ENCODE measurements at regions not wholly inside any gene's neighbourhood (a gene's known extent, or its start where the extent isn't known, plus 50 kb on each side); places are given as distances from the start of the nearest gene placed in this dataset.

DNA sequence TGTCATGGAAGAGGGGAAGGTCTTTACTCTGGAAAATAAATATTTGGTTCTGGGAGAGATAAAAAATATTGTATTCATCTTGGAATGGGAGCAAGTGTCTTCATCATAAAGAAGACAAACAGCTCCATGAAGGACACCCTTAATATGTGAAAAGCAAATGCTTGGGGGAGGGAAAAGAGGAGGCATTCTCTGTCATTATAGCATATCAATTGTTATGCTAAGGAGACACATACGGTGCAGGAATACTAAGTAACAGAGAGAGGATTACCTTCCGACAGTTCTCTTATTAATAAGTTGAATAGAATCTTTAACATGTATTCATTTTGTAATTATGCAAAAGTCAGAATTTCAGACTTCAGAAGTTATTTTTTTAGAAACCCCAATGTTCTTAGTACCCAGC lies 634.4 kb downstream of the UTRN start:
- TF ChIP-seq, protein P1, sequence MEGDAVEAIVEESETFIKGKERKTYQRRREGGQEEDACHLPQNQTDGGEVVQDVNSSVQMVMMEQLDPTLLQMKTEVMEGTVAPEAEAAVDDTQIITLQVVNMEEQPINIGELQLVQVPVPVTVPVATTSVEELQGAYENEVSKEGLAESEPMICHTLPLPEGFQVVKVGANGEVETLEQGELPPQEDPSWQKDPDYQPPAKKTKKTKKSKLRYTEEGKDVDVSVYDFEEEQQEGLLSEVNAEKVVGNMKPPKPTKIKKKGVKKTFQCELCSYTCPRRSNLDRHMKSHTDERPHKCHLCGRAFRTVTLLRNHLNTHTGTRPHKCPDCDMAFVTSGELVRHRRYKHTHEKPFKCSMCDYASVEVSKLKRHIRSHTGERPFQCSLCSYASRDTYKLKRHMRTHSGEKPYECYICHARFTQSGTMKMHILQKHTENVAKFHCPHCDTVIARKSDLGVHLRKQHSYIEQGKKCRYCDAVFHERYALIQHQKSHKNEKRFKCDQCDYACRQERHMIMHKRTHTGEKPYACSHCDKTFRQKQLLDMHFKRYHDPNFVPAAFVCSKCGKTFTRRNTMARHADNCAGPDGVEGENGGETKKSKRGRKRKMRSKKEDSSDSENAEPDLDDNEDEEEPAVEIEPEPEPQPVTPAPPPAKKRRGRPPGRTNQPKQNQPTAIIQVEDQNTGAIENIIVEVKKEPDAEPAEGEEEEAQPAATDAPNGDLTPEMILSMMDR (conservative IDR thresholded peaks at IDR 0.05; ENCODE audit: low read depth, low read length), result no peak
- no peak for TF ChIP-seq EZH2phosphoT487 (IDR thresholded peaks at IDR 0.05; ENCODE audit: borderline replicate concordance, low read length)

Data from PC-3 (cell line).